ENCODE measurements at regions not wholly inside any gene's neighbourhood (a gene's known extent, or its start where the extent isn't known, plus 50 kb on each side); places are given as distances from the start of the nearest gene placed in this dataset.

DNA sequence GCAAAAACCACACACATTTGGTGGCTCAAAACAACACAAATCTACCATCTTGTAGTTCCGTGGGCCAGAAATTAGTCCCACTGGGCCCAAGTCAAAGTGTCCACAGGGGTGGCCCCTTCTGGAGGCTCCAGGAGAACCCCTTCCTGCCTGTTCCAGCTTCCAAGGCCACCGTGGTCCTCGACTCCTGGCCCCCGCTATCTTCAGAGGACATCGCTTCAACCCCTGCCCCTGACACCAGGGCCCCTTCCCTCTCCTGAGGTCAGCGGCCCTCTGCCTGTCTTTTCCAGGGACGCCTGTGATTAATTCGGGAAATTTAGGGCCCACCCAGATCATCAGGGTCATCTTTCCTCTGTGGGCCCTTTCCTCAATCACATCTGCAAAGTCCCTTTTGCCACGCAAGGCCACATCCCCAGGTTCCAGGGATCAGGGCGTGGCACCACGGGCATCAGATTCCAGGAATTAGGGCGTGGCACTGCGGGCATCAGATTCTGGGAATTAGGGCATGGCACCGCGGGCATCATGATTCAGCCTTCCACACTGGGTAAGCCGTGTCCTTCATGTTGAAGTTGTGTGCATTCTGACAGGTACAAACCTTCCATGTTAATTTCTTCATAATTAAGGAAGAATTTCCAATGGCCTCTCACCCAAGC is 59.9 kb upstream of the SMOC2 start:
- CTCF ChIA-PET: no interaction called here
- no peak overlapping the region for H2AFZ ChIP-seq (ENCODE audit: low read length)
- H3K36me3 ChIP-seq (ENCODE audit: low read depth, low read length): no peaks in the 10 kb centered on the region
- DNase-seq (no peak), ATAC-seq (no peak)
- BruUV-seq (replicated peaks): no TSS peak
- H3F3A ChIP-seq (ENCODE audit: low read length, unreplicated experiment): no peaks in the 10 kb centered on the region
- no peaks in the 10 kb centered on the region; the same call in 1 of the 2 replicates for H3K27me3 ChIP-seq (ENCODE audit: low read length)
- no peaks in the 10 kb centered on the region for H4K20me1 ChIP-seq (ENCODE audit: low read length)
- no peaks in the 10 kb centered on the region for H3K4me1 ChIP-seq (ENCODE audit: insufficient read depth, low read length)
- POLR2A ChIA-PET (ENCODE audit: unreplicated experiment): no interaction called here
- H3K9ac ChIP-seq (ENCODE audit: low read length): no peak overlapping the region
- H3K9me3 ChIP-seq (ENCODE audit: low read length): no peaks in the 10 kb centered on the region
- intact Hi-C loops (cut with micrococcal nuclease): no loop called here
- no peaks in the 10 kb centered on the region for H3K9me2 ChIP-seq (replicated peaks; ENCODE audit: low read length)
- H3K4me2 ChIP-seq (ENCODE audit: low read length): no peak overlapping the region
- H3K27ac ChIP-seq (ENCODE audit: low read length): no peak overlapping the region
- TF ChIP-seq CTCF (conservative IDR thresholded peaks at IDR 0.05; ENCODE audit: low read depth, low read length): no peak
- TF ChIP-seq EZH2 (IDR thresholded peaks at IDR 0.05; ENCODE audit: low read length, unreplicated experiment): no peak
- no peak for TF ChIP-seq EZH2phosphoT487 (IDR thresholded peaks at IDR 0.05; ENCODE audit: borderline replicate concordance, low read length)
- no peaks in the 10 kb centered on the region for H3K79me2 ChIP-seq (ENCODE audit: low read length)
- no peak overlapping the region for H3K4me3 ChIP-seq (ENCODE audit: low read length)

DNA sequence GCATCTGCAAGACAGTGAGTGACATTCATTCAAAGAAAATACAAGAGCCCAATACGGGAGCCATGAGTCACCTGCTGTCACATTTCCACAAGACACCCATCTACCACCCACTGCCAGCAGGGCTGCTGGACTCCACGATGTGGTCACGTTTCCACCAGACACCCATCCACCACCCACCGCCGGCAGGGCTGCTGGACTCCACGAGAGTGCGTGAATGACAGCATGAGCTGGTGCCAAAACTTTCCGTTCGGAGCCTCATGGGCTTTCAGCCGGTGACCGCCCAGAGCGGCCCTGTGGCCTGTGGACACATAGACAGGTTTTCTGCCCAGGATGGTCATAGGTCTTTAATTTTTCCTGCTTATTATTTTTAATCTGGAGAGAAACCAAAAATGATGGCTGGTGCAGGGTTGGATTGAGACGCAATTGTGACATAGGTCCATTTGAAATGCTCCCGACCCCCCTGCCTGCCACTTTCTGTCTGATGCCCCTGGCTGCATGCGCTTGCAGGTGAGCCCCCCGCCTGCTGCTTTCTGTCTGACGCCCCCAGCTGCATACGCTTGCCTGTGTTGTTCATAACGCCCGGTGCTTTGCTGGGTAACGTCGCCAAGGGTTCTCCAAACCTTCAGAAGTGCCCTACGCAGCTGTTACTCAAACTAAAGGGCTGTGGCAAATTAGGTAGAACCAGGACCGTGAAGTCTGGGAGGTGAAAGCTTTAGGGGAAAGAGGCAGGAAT is 59.1 kb upstream of the SMOC2 start:
- ChIA-PET POLR2A (ENCODE audit: unreplicated experiment) (no interaction called here), CTCF (no interaction called here)
- H2AFZ ChIP-seq (ENCODE audit: low read length): no peak overlapping the region
- no peak overlapping the region for H3K4me3 ChIP-seq (ENCODE audit: low read length)
- H3K4me1 ChIP-seq (ENCODE audit: insufficient read depth, low read length): no peaks in the 10 kb centered on the region
- no peaks in the 10 kb centered on the region for H3K36me3 ChIP-seq (ENCODE audit: low read depth, low read length)
- H3K9ac ChIP-seq (ENCODE audit: low read length): no peak overlapping the region
- no peak for ATAC-seq
- no peaks in the 10 kb centered on the region for H3K9me3 ChIP-seq (ENCODE audit: low read length)
- H3K9me2 ChIP-seq (replicated peaks; ENCODE audit: low read length): no peaks in the 10 kb centered on the region
- no peak overlapping the region for H3K4me2 ChIP-seq (ENCODE audit: low read length)
- BruUV-seq (replicated peaks): no TSS peak
- H3K27me3 ChIP-seq (ENCODE audit: low read length): no peaks in the 10 kb centered on the region; the same call in 1 of the 2 replicates
- H3K79me2 ChIP-seq (ENCODE audit: low read length): no peaks in the 10 kb centered on the region
- no peak overlapping the region for H3K27ac ChIP-seq (ENCODE audit: low read length)
- no peak for TF ChIP-seq EZH2 (IDR thresholded peaks at IDR 0.05; ENCODE audit: low read length, unreplicated experiment)
- no peak for TF ChIP-seq EZH2phosphoT487 (IDR thresholded peaks at IDR 0.05; ENCODE audit: borderline replicate concordance, low read length)
- TF ChIP-seq CTCF (conservative IDR thresholded peaks at IDR 0.05; ENCODE audit: low read depth, low read length): no peak
- intact Hi-C loops (cut with micrococcal nuclease): no loop called here
- no peaks in the 10 kb centered on the region for H3F3A ChIP-seq (ENCODE audit: low read length, unreplicated experiment)
- no peaks in the 10 kb centered on the region for H4K20me1 ChIP-seq (ENCODE audit: low read length)
- DNase-seq: no peak
